ENCODE measurements at regions not wholly inside any gene's neighbourhood (a gene's known extent, or its start where the extent isn't known, plus 50 kb on each side); places are given as distances from the start of the nearest gene placed in this dataset.

DNA sequence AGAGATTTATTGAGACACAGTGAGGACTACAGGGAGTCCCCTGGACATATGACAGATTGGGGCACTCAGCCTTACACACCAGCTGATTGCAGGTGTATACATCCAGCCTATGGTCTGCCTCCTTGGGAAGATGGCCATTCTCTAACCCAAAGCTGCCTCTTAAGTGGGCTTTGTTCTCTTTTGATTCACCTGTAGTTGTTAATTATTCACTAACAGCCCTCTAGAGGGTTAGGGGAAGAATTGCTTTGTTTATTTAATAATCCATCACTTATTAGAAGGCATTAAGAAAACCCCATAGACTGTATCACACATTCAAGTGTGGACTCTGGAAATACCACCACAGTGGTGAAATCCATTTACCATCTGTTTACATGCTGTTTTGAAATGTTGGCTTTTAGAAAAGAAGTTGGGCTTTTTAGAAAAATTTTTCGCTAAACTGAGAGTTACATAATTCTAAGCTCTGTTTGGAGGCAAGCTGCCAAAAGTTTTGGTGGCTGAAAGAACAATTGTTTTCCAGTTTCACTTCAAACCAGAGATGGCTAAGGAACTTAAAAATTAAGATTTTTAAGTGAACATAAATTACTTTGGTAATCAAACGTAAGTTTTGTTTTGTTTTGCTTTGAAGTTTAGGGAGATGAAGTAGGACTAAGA is 379.1 kb downstream of the ADRA2A start:
- WGBS, 3 donors, result 48 to 59% (median 51%) methylated on average over 2 of the region's 2 CpGs

DNA sequence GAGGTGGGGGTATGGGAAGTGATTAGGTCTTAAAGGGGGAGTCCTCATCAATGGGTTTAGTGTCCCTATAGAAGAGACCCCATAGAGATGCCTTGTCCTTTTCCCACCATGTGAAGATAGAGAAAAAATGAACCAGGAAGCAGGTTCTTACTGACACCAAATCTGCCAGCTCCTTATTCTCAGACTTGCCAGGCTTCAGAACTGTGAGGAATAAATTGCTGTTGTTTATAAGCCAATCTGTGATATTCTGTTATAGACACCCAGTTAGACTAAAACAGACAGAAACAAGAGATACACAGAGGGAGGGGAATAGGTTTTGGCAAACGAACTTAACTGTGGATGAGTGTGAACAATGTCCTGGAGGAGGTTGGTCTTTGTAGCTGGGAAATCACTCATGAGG is 381.4 kb downstream of the ADRA2A start:
- WGBS, 3 donors, result 44 to 61% (median 50%) methylated on average over 1 of the region's 1 CpG
- no peak overlapping the region for H3K4me3 ChIP-seq (ENCODE audit: low read depth in 1 of 3, low read length in 3 of 3)
- H3K27me3 ChIP-seq (ENCODE audit: control insufficient read depth in 3 of 3, insufficient read depth in 3 of 3, low read length in 3 of 3), result peaks cover 0 to 2% (median 0%) of the 10 kb centered on the region in 3 donors
- no peaks in the 10 kb centered on the region for H3K4me1 ChIP-seq (ENCODE audit: control insufficient read depth in 3 of 3, insufficient read depth in 2 of 3, low read depth in 1 of 3, low read length in 2 of 3)
- DNase-seq (no peak), FAIRE-seq (no peak)
- no peak overlapping the region for H3K27ac ChIP-seq (ENCODE audit: low read depth in 1 of 3, low read length in 2 of 3)
- peaks cover 0 to 6% of the 10 kb centered on the region in 2 donors for H3K9me3 ChIP-seq (ENCODE audit: control insufficient read depth in 2 of 2, insufficient read depth in 1 of 2, low read depth in 1 of 2, low read length in 1 of 2)
- H3K36me3 ChIP-seq (ENCODE audit: control insufficient read depth in 3 of 3, insufficient read depth in 2 of 3, low read depth in 1 of 3, low read length in 3 of 3), result no peaks in the 10 kb centered on the region

More for the DNA sequence above, 379.1 kb downstream of the ADRA2A start:
- H3K36me3 ChIP-seq (ENCODE audit: control insufficient read depth in 3 of 3, insufficient read depth in 2 of 3, low read depth in 1 of 3, low read length in 3 of 3), result no peaks in the 10 kb centered on the region
- no peak overlapping the region for H3K4me3 ChIP-seq (ENCODE audit: low read depth in 1 of 3, low read length in 3 of 3)
- no peak for DNase-seq
- no peaks in the 10 kb centered on the region for H3K4me1 ChIP-seq (ENCODE audit: control insufficient read depth in 3 of 3, insufficient read depth in 2 of 3, low read depth in 1 of 3, low read length in 2 of 3)
- no peak overlapping the region for H3K27ac ChIP-seq (ENCODE audit: low read depth in 1 of 3, low read length in 2 of 3)
- H3K27me3 ChIP-seq (ENCODE audit: control insufficient read depth in 3 of 3, insufficient read depth in 3 of 3, low read length in 3 of 3), result peaks cover 0 to 2% (median 0%) of the 10 kb centered on the region in 3 donors
- FAIRE-seq, result no peak
- no peaks in the 10 kb centered on the region for H3K9me3 ChIP-seq (ENCODE audit: control insufficient read depth in 2 of 2, insufficient read depth in 1 of 2, low read depth in 1 of 2, low read length in 1 of 2)

DNA sequence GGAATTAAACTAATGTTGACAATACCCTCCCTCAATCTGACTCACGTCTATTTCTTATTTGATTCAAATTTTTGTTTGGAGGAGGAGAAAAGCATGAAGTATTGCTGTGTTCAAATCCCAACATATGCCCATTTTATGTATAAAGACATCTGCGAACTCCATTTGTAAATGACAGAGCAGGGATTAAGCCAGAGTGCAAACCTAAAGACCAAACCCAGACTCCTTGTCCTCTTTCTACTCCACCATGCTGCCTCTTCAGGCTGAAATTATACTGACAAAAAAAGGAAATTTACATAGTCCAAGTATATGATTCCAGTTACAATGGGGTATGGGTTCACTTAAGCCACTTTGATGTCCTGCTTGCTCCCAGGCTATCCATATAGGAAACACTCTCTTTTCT is 383.1 kb downstream of the ADRA2A start:
- 72 to 77% (median 76%) methylated on average over 2 of the region's 2 CpGs for WGBS, 3 donors

DNA sequence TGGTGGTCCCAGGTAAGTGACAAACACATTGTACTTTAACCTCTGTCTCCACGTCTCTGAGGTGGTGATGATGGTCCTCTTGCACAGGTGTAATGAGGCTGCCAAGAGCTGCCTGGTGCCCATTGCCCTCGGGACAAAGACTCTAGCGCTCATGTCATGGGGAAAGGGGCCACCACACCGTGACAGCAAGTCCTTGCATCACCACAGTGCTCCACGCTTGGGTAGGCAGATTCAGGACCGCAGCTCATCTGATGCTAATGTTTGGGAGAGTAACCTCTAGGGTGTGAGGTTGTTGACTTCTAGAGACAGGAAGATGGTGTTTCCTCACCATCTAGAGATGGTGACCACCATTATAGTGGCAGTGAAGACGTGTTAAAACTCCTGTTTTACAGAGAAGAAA is 395.6 kb downstream of the ADRA2A start:
- H3K4me1 ChIP-seq (ENCODE audit: control insufficient read depth in 3 of 3, insufficient read depth in 2 of 3, low read depth in 1 of 3, low read length in 2 of 3), result no peaks in the 10 kb centered on the region
- FAIRE-seq (no peak), DNase-seq (no peak)
- H3K27ac ChIP-seq (ENCODE audit: low read depth in 1 of 3, low read length in 2 of 3), result no peak overlapping the region
- no peaks in the 10 kb centered on the region for H3K9me3 ChIP-seq (ENCODE audit: control insufficient read depth in 2 of 2, insufficient read depth in 1 of 2, low read depth in 1 of 2, low read length in 1 of 2)
- WGBS, 3 donors, result 71 to 80% (median 74%) methylated on average over 7 of the region's 7 CpGs
- H3K36me3 ChIP-seq (ENCODE audit: control insufficient read depth in 3 of 3, insufficient read depth in 2 of 3, low read depth in 1 of 3, low read length in 3 of 3), result no peaks in the 10 kb centered on the region
- no peaks in the 10 kb centered on the region for H3K27me3 ChIP-seq (ENCODE audit: control insufficient read depth in 3 of 3, insufficient read depth in 3 of 3, low read length in 3 of 3)
- H3K4me3 ChIP-seq (ENCODE audit: low read depth in 1 of 3, low read length in 3 of 3), result no peak overlapping the region

More for the DNA sequence above, 383.1 kb downstream of the ADRA2A start:
- H3K4me3 ChIP-seq (ENCODE audit: low read depth in 1 of 3, low read length in 3 of 3), result no peak overlapping the region
- H3K36me3 ChIP-seq (ENCODE audit: control insufficient read depth in 3 of 3, insufficient read depth in 2 of 3, low read depth in 1 of 3, low read length in 3 of 3), result no peaks in the 10 kb centered on the region
- H3K27ac ChIP-seq (ENCODE audit: low read depth in 1 of 3, low read length in 2 of 3), result no peak overlapping the region
- H3K9me3 ChIP-seq (ENCODE audit: control insufficient read depth in 2 of 2, insufficient read depth in 1 of 2, low read depth in 1 of 2, low read length in 1 of 2), result peaks cover 0 to 6% of the 10 kb centered on the region in 2 donors
- H3K27me3 ChIP-seq (ENCODE audit: control insufficient read depth in 3 of 3, insufficient read depth in 3 of 3, low read length in 3 of 3), result peaks cover 0 to 2% (median 0%) of the 10 kb centered on the region in 3 donors
- no peaks in the 10 kb centered on the region for H3K4me1 ChIP-seq (ENCODE audit: control insufficient read depth in 3 of 3, insufficient read depth in 2 of 3, low read depth in 1 of 3, low read length in 2 of 3)
- FAIRE-seq, result no peak
- no peak for DNase-seq

DNA sequence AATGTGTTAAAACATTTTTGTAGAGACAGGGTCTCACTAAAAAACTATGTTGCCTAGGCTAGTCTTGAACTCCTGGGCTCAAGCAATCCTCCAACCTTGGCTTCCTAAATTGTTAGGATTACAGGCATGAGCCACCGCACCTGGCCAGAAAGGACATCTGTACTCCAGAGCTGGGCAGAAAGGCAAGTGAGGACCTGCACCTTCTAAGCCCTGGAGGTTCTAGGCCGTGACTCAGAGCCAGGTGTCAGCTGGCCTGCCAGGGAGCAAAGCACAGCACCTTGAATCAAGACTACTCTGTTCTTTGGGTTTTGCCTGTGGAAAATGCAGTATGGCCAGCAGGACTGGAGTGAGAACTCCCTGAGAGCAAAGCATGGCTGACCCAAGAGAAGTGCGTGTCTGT is 396.5 kb downstream of the ADRA2A start:
- H3K27ac ChIP-seq (ENCODE audit: low read depth in 1 of 3, low read length in 2 of 3), result no peak overlapping the region
- 50 to 56% (median 50%) methylated on average over 3 of the region's 3 CpGs for WGBS, 3 donors
- no peak for FAIRE-seq
- DNase-seq, result no peak
- H3K36me3 ChIP-seq (ENCODE audit: control insufficient read depth in 3 of 3, insufficient read depth in 2 of 3, low read depth in 1 of 3, low read length in 3 of 3), result no peaks in the 10 kb centered on the region
- no peaks in the 10 kb centered on the region for H3K9me3 ChIP-seq (ENCODE audit: control insufficient read depth in 2 of 2, insufficient read depth in 1 of 2, low read depth in 1 of 2, low read length in 1 of 2)
- H3K4me1 ChIP-seq (ENCODE audit: control insufficient read depth in 3 of 3, insufficient read depth in 2 of 3, low read depth in 1 of 3, low read length in 2 of 3), result no peaks in the 10 kb centered on the region
- H3K4me3 ChIP-seq (ENCODE audit: low read depth in 1 of 3, low read length in 3 of 3), result no peak overlapping the region
- H3K27me3 ChIP-seq (ENCODE audit: control insufficient read depth in 3 of 3, insufficient read depth in 3 of 3, low read length in 3 of 3), result no peaks in the 10 kb centered on the region

DNA sequence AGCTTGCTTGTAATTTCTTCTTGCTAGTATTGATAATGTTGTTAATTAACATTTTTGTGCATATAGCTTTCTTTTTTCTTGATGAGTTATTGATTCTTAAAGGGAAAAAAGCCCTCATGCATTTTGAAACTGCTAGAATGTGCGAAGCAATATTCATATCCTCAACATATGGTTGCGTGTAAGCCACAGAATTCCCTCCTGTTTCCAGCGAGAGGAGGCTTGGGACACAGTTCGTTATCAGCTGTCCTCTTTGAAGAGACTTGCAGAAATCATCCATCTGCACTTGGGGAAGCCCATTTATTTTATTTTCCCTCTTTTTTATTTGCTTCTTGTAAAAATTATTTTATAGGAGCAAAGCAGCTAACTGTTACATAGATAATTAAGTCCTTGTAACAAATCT is 398.0 kb downstream of the ADRA2A start:
- H3K27me3 ChIP-seq (ENCODE audit: control insufficient read depth in 3 of 3, insufficient read depth in 3 of 3, low read length in 3 of 3), result no peaks in the 10 kb centered on the region
- 81 to 89% (median 86%) methylated on average over 4 of the region's 4 CpGs for WGBS, 3 donors
- FAIRE-seq, result no peak

DNA sequence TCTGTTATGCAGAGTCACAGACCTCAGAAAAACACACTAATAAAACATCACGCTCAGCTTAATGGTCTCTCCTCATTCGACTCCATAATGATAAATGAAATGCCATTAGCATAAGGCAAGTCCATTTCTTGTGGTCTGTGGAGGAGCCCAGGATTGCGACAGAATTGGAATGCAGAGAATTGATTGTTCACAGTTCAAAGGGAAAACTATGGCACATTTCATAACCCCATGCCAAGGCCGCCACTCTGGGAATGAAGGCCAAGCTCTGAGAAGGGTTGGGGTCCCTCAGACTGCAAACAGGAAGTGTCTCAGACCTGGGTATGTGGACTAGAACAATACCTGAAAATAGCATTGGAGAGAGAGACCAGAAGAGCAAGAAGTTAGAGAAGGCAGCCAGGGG is 398.9 kb downstream of the ADRA2A start:
- FAIRE-seq (no peak), DNase-seq (no peak)
- Histone ChIP-seq H3K4me1 (ENCODE audit: control insufficient read depth in 3 of 3, insufficient read depth in 2 of 3, low read depth in 1 of 3, low read length in 2 of 3) (no peaks in the 10 kb centered on the region), H3K36me3 (ENCODE audit: control insufficient read depth in 3 of 3, insufficient read depth in 2 of 3, low read depth in 1 of 3, low read length in 3 of 3) (no peaks in the 10 kb centered on the region), H3K9me3 (ENCODE audit: control insufficient read depth in 2 of 2, insufficient read depth in 1 of 2, low read depth in 1 of 2, low read length in 1 of 2) (no peaks in the 10 kb centered on the region), H3K4me3 (ENCODE audit: low read depth in 1 of 3, low read length in 3 of 3) (no peak overlapping the region), H3K27ac (ENCODE audit: low read depth in 1 of 3, low read length in 2 of 3) (no peak overlapping the region), H3K27me3 (ENCODE audit: control insufficient read depth in 3 of 3, insufficient read depth in 3 of 3, low read length in 3 of 3) (no peaks in the 10 kb centered on the region)
- WGBS, 3 donors, result 63 to 66% (median 64%) methylated on average over 4 of the region's 4 CpGs

More for the DNA sequence above, 398.0 kb downstream of the ADRA2A start:
- Histone ChIP-seq H3K4me3 (ENCODE audit: low read depth in 1 of 3, low read length in 3 of 3) (no peak overlapping the region), H3K4me1 (ENCODE audit: control insufficient read depth in 3 of 3, insufficient read depth in 2 of 3, low read depth in 1 of 3, low read length in 2 of 3) (no peaks in the 10 kb centered on the region), H3K36me3 (ENCODE audit: control insufficient read depth in 3 of 3, insufficient read depth in 2 of 3, low read depth in 1 of 3, low read length in 3 of 3) (no peaks in the 10 kb centered on the region), H3K9me3 (ENCODE audit: control insufficient read depth in 2 of 2, insufficient read depth in 1 of 2, low read depth in 1 of 2, low read length in 1 of 2) (no peaks in the 10 kb centered on the region), H3K27ac (ENCODE audit: low read depth in 1 of 3, low read length in 2 of 3) (no peak overlapping the region)
- no peak for DNase-seq

DNA sequence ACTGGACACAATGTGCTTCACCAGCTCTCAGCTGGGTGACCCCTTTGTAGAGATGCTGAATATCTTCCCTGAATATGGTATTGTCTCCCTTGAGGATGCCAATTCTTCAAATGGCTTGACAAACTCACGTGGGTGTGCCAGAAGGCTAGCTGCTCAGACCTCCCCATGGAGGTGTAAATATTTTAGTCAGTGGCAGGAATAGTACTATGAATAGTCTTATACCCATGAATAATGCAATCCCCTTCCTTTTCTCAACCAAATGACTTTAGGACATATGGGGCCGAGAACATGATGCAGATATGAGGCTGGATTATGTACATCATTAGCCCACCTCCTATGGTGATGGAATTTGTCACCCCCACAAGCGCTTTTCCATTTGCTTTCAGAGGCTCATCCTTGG is 401.8 kb downstream of the ADRA2A start:
- no peak for FAIRE-seq
- H3K4me3 ChIP-seq (ENCODE audit: low read depth in 1 of 3, low read length in 3 of 3), result no peak overlapping the region
- no peak for DNase-seq
- H3K27ac ChIP-seq (ENCODE audit: low read depth in 1 of 3, low read length in 2 of 3), result no peak overlapping the region
- H3K9me3 ChIP-seq (ENCODE audit: control insufficient read depth in 2 of 2, insufficient read depth in 1 of 2, low read depth in 1 of 2, low read length in 1 of 2), result no peaks in the 10 kb centered on the region
- no peaks in the 10 kb centered on the region for H3K4me1 ChIP-seq (ENCODE audit: control insufficient read depth in 3 of 3, insufficient read depth in 2 of 3, low read depth in 1 of 3, low read length in 2 of 3)
- H3K36me3 ChIP-seq (ENCODE audit: control insufficient read depth in 3 of 3, insufficient read depth in 2 of 3, low read depth in 1 of 3, low read length in 3 of 3), result no peaks in the 10 kb centered on the region
- 65 to 78% (median 70%) methylated on average over 3 of the region's 3 CpGs for WGBS, 3 donors
- no peaks in the 10 kb centered on the region for H3K27me3 ChIP-seq (ENCODE audit: control insufficient read depth in 3 of 3, insufficient read depth in 3 of 3, low read length in 3 of 3)

DNA sequence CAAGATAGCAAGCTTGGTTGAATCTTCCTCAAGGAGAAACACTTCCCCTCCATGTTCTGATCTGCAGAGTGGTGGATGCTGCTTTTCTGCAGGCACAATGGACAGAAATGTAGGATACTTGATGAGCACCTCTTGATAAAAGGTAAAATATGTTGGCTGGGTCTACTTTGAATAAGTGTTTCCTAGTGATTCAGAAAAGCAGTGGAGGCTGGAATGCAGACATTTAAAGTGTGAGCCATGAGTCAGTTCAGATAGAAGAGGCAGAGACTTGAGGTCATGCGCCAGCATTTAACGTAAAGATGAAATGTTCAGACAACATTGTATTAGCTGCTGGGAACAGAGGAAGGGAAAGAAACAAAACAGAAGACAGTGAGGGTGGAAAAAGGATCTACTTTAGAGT is 403.1 kb downstream of the ADRA2A start:
- DNase-seq, result no peak
- no peaks in the 10 kb centered on the region for H3K27me3 ChIP-seq (ENCODE audit: control insufficient read depth in 3 of 3, insufficient read depth in 3 of 3, low read length in 3 of 3)
- no peaks in the 10 kb centered on the region for H3K9me3 ChIP-seq (ENCODE audit: control insufficient read depth in 2 of 2, insufficient read depth in 1 of 2, low read depth in 1 of 2, low read length in 1 of 2)
- no peak for FAIRE-seq
- H3K36me3 ChIP-seq (ENCODE audit: control insufficient read depth in 3 of 3, insufficient read depth in 2 of 3, low read depth in 1 of 3, low read length in 3 of 3), result no peaks in the 10 kb centered on the region
- WGBS, 3 donors, result 90 to 98% (median 93%) methylated on average over 2 of the region's 2 CpGs
- H3K4me1 ChIP-seq (ENCODE audit: control insufficient read depth in 3 of 3, insufficient read depth in 2 of 3, low read depth in 1 of 3, low read length in 2 of 3), result no peaks in the 10 kb centered on the region
- no peak overlapping the region for H3K4me3 ChIP-seq (ENCODE audit: low read depth in 1 of 3, low read length in 3 of 3)
- no peak overlapping the region for H3K27ac ChIP-seq (ENCODE audit: low read depth in 1 of 3, low read length in 2 of 3)

All from small intestine (tissue), 7 donors.